DND-41 (cell line): ENCODE measurements at regions not wholly inside any gene's neighbourhood (a gene's known extent, or its start where the extent isn't known, plus 50 kb on each side); places are given as distances from the start of the nearest gene placed in this dataset.

Experiments used
- ATAC-seq: fragments of 200-7000 bp; cut with Tn5 transposase; 3 replicates; pipeline ENCODE4 v1.9.1; 2021; ENCODE audit warnings: low read depth; ENCODE audit not compliant: insufficient read depth
- DNase-seq: peaks from one replicate; pipeline ENCODE4 v3.0.0-alpha.2; 2020
- H2AFZ ChIP-seq: 2 replicates; pipeline ENCODE4 v1.6.0; 2012; ENCODE audit warnings: low read depth, low read length
- H3K27ac ChIP-seq: 2 replicates; pipeline ENCODE4 v1.5.1; 2012; ENCODE audit warnings: low read length, inconsistent platforms
- H3K27me3 ChIP-seq: fragments of 200-600 bp; sonication (generic); 2 replicates; pipeline ENCODE4 v1.6.0; 2012; ENCODE audit warnings: low read length, mild to moderate bottlenecking, inconsistent platforms; ENCODE audit not compliant: insufficient read depth, poor library complexity
- H3K36me3 ChIP-seq: 2 replicates; pipeline ENCODE4 v1.5.1; 2012; ENCODE audit warnings: low read length, inconsistent platforms; ENCODE audit not compliant: insufficient read depth
- H3K4me1 ChIP-seq: 2 replicates; pipeline ENCODE4 v1.5.1; 2012; ENCODE audit warnings: mild to moderate bottlenecking, low read length; ENCODE audit not compliant: insufficient read depth
- H3K4me2 ChIP-seq: 2 replicates; pipeline ENCODE4 v1.6.0; 2012; ENCODE audit warnings: mild to moderate bottlenecking, moderate library complexity, low read length, inconsistent platforms; ENCODE audit not compliant: insufficient read depth
- H3K4me3 ChIP-seq, 2 experiments: fragments of 200-600 bp in 1 of 2; shearing (Covaris generic) in 1 of 2; 2 replicates each; pipeline ENCODE4 v1.5.1; 2012 to 2016; ENCODE audit warnings: inconsistent platforms in 2 of 2, low read length in 2 of 2, mild to moderate bottlenecking in 2 of 2, low read depth in 1 of 2, moderate library complexity in 1 of 2
- H3K79me2 ChIP-seq: 2 replicates; pipeline ENCODE4 v1.6.0; 2012; ENCODE audit warnings: low read length, inconsistent platforms; ENCODE audit not compliant: insufficient read depth
- H3K9ac ChIP-seq: 2 replicates; pipeline ENCODE4 v1.6.0; 2012; ENCODE audit warnings: low read depth, mild to moderate bottlenecking, inconsistent platforms, low read length, moderate library complexity
- H3K9me3 ChIP-seq: 2 replicates; pipeline ENCODE4 v1.5.1; 2012; ENCODE audit warnings: low read length, moderate library complexity, mild to moderate bottlenecking, inconsistent platforms; ENCODE audit not compliant: insufficient read depth, severe bottlenecking
- H4K20me1 ChIP-seq: 2 replicates; pipeline ENCODE4 v1.6.0; 2012; ENCODE audit warnings: low read length; ENCODE audit not compliant: insufficient read depth
- CTCF ChIP-seq: IDR thresholded peaks from 2 replicates; pipeline ENCODE4 v1.5.1; 2012; ENCODE audit warnings: borderline replicate concordance, low read length, moderate library complexity, mild to moderate bottlenecking; ENCODE audit not compliant: poor library complexity, severe bottlenecking; ENCODE audit errors: extremely low read depth
- EZH2 ChIP-seq: IDR thresholded peaks from 3 replicates; pipeline ENCODE4 v1.6.1; 2012; ENCODE audit warnings: borderline replicate concordance, low read depth, mild to moderate bottlenecking, moderate library complexity, low read length, inconsistent platforms; ENCODE audit not compliant: severe bottlenecking

- Histone ChIP-seq H3K79me2 (no peaks in the 10 kb centered on the region), H3K4me1 (no peaks in the 10 kb centered on the region)
- DNase-seq = no peak
These were observed 53.8 kb upstream of the PRSS23 start for GRCh38 chr11:86746514-86746913.

GRCh38 chr11:86745571-86745970, 54.8 kb upstream of the PRSS23 start:
- Histone ChIP-seq H3K27ac (no peak overlapping the region), H4K20me1 (no peaks in the 10 kb centered on the region), H3K27me3 (peaks cover 3% of the 10 kb centered on the region), H3K4me1 (no peaks in the 10 kb centered on the region), H3K4me2 (no peak overlapping the region), H3K9me3 (no peaks in the 10 kb centered on the region), H3K79me2 (no peaks in the 10 kb centered on the region), H3K9ac (no peak overlapping the region), H2AFZ (no peak overlapping the region), H3K4me3 (no peak overlapping the region), H3K36me3 (no peaks in the 10 kb centered on the region)
- ATAC-seq (no peak), DNase-seq (no peak)
- TF ChIP-seq CTCF = no peak
- no peak for TF ChIP-seq EZH2

More at GRCh38 chr11:86746514-86746913, 53.8 kb upstream of the PRSS23 start:
- Histone ChIP-seq H3K27ac (no peak overlapping the region), H4K20me1 (no peaks in the 10 kb centered on the region), H3K36me3 (no peaks in the 10 kb centered on the region), H2AFZ (no peak overlapping the region), H3K4me3 (no peak overlapping the region), H3K9me3 (no peaks in the 10 kb centered on the region), H3K4me2 (no peak overlapping the region), H3K27me3 (peaks cover 3% of the 10 kb centered on the region), H3K9ac (no peak overlapping the region)
- TF ChIP-seq CTCF (no peak), EZH2 (no peak)
- no peak for ATAC-seq

- H3K27ac ChIP-seq = no peak overlapping the region
- H3K36me3 ChIP-seq = no peaks in the 10 kb centered on the region
- no peaks in the 10 kb centered on the region for H3K4me1 ChIP-seq
- ATAC-seq = no peak
- H3K9me3 ChIP-seq = no peaks in the 10 kb centered on the region
- no peak overlapping the region for H3K9ac ChIP-seq
- DNase-seq = no peak
- no peak overlapping the region for H3K4me2 ChIP-seq
- no peak overlapping the region for H2AFZ ChIP-seq
- H3K27me3 ChIP-seq = no peaks in the 10 kb centered on the region
- no peaks in the 10 kb centered on the region for H4K20me1 ChIP-seq
- H3K4me3 ChIP-seq = no peak overlapping the region
- TF ChIP-seq CTCF (no peak), EZH2 (no peak)
- H3K79me2 ChIP-seq = no peaks in the 10 kb centered on the region
These were observed 56.9 kb upstream of the PRSS23 start for GRCh38 chr11:86743223-86744118.
